B cell (primary cell): ENCODE measurements at regions not wholly inside any gene's neighbourhood (a gene's known extent, or its start where the extent isn't known, plus 50 kb on each side); places are given as distances from the start of the nearest gene placed in this dataset.

Source experiments
- CTCF ChIP-seq: fragments of 200-600 bp; IDR thresholded peaks from one replicate; pipeline ENCODE4 v1.8.0; 2022; ENCODE audit warnings: antibody characterized with exemption, mild to moderate bottlenecking
- EZH2 ChIP-seq: IDR thresholded peaks from 2 replicates; pipeline ENCODE4 v1.6.1; 2012; ENCODE audit warnings: borderline replicate concordance, low read depth, mild to moderate bottlenecking, moderate library complexity, low read length; ENCODE audit not compliant: insufficient read depth, poor library complexity, severe bottlenecking

GRCh38 chr16:79296491-79296890 lies 304.0 kb downstream of the MAF start:
- TF ChIP-seq CTCF: no peak
- no peak for TF ChIP-seq EZH2
